HL-60 (cell line): ENCODE measurements at regions not wholly inside any gene's neighbourhood (a gene's known extent, or its start where the extent isn't known, plus 50 kb on each side); places are given as distances from the start of the nearest gene placed in this dataset.

ENCODE experiments used
- DNase-seq, 2 experiments: peaks; one replicate each; pipeline ENCODE4 v3.0.0-alpha.2; 2010 to 2020; ENCODE audit warnings: low read depth in 1 of 2, low spot score in 1 of 2
- H3K27ac ChIP-seq: fragments of 250-450 bp; sonication (Bioruptor Pico); replicated peaks from 2 replicates; pipeline ENCODE4 v1.5.1; 2020; ENCODE audit warnings: mild to moderate bottlenecking, moderate library complexity
- H3K27me3 ChIP-seq: fragments of 250-450 bp; sonication (Bioruptor Pico); 2 replicates; pipeline ENCODE4 v1.5.1; 2021; ENCODE audit warnings: mild to moderate bottlenecking, moderate library complexity; ENCODE audit not compliant: insufficient read depth, poor library complexity, severe bottlenecking
- H3K4me3 ChIP-seq: replicated peaks from 2 replicates; pipeline ENCODE4 v1.5.1; 2011; ENCODE audit warnings: mild to moderate bottlenecking, control low read depth, low read length; ENCODE audit not compliant: insufficient read depth
- GABPA ChIP-seq: IDR thresholded peaks from 2 replicates; pipeline ENCODE4 v1.6.1; 2012; ENCODE audit warnings: low read depth
- POLR2AphosphoS5 ChIP-seq: IDR thresholded peaks from 2 replicates; pipeline ENCODE4 v1.6.1; 2012; ENCODE audit warnings: low read depth
- REST ChIP-seq: IDR thresholded peaks from 2 replicates; pipeline ENCODE4 v1.6.1; 2012; ENCODE audit warnings: low read depth; ENCODE audit not compliant: insufficient replicate concordance
- SPI1 ChIP-seq: IDR thresholded peaks from 2 replicates; pipeline ENCODE4 v1.6.1; 2012; ENCODE audit warnings: low read depth, mild to moderate bottlenecking, borderline replicate concordance
- TF ChIP-seq, protein P1 (sequence below): IDR thresholded peaks from one replicate; pipeline ENCODE4 v1.5.1; 2011; ENCODE audit warnings: low read length, control low read depth, inconsistent platforms; ENCODE audit not compliant: insufficient read depth

GRCh38 chr5:2640717-2641116 is 110.8 kb downstream of the IRX2 start:
- no peak for DNase-seq
- Histone ChIP-seq H3K4me3 (no peak overlapping the region), H3K27ac (no peak overlapping the region), H3K27me3 (no peaks in the 10 kb centered on the region)
- TF ChIP-seq, protein P1, sequence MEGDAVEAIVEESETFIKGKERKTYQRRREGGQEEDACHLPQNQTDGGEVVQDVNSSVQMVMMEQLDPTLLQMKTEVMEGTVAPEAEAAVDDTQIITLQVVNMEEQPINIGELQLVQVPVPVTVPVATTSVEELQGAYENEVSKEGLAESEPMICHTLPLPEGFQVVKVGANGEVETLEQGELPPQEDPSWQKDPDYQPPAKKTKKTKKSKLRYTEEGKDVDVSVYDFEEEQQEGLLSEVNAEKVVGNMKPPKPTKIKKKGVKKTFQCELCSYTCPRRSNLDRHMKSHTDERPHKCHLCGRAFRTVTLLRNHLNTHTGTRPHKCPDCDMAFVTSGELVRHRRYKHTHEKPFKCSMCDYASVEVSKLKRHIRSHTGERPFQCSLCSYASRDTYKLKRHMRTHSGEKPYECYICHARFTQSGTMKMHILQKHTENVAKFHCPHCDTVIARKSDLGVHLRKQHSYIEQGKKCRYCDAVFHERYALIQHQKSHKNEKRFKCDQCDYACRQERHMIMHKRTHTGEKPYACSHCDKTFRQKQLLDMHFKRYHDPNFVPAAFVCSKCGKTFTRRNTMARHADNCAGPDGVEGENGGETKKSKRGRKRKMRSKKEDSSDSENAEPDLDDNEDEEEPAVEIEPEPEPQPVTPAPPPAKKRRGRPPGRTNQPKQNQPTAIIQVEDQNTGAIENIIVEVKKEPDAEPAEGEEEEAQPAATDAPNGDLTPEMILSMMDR = no peak
- TF ChIP-seq SPI1 = no peak
- no peak for TF ChIP-seq POLR2AphosphoS5
- TF ChIP-seq REST = no peak
- TF ChIP-seq GABPA = no peak

GRCh38 chr5:2639425-2639824 is 112.1 kb downstream of the IRX2 start:
- Histone ChIP-seq H3K27me3 (no peaks in the 10 kb centered on the region), H3K4me3 (no peak overlapping the region), H3K27ac (no peak overlapping the region)
- no peak for DNase-seq
- TF ChIP-seq GABPA (no peak), POLR2AphosphoS5 (no peak), REST (no peak), SPI1 (no peak)
- TF ChIP-seq, protein P1 = no peak

GRCh38 chr5:2634399-2635176 is 116.9 kb downstream of the IRX2 start:
- H3K27me3 ChIP-seq = no peaks in the 10 kb centered on the region
- H3K4me3 ChIP-seq = no peak overlapping the region

More at GRCh38 chr5:2634399-2635176, 116.9 kb downstream of the IRX2 start:
- TF ChIP-seq GABPA (no peak), REST (no peak), POLR2AphosphoS5 (no peak), SPI1 (no peak)
- TF ChIP-seq, protein P1 = no peak
- DNase-seq = no peak
- no peak overlapping the region for H3K27ac ChIP-seq
